WTC11 (cell line): ENCODE measurements at regions not wholly inside any gene's neighbourhood (a gene's known extent, or its start where the extent isn't known, plus 50 kb on each side); places are given as distances from the start of the nearest gene placed in this dataset.

Experiments used
- CTCF ChIP-seq: fragments of 200-600 bp; IDR thresholded peaks from 2 replicates; pipeline ENCODE4 v1.8.0; 2022; ENCODE audit warnings: antibody characterized with exemption
- FOXP1 ChIP-seq: sonication (generic); formaldehyde crosslinking; IDR thresholded peaks from 2 replicates; pipeline ENCODE4 v1.8.0; 2022; ENCODE audit warnings: missing genetic modification reagents, mild to moderate bottlenecking, moderate library complexity, borderline replicate concordance
- JUN ChIP-seq: sonication (generic); formaldehyde crosslinking; IDR thresholded peaks from 2 replicates; pipeline ENCODE4 v1.8.0; 2023; ENCODE audit warnings: mild to moderate bottlenecking, missing genetic modification reagents
- NFYB ChIP-seq: sonication (generic); formaldehyde crosslinking; conservative IDR thresholded peaks from 2 replicates; pipeline ENCODE4 v1.8.0; 2022; ENCODE audit warnings: low read depth, missing genetic modification reagents
- SP1 ChIP-seq: sonication (generic); formaldehyde crosslinking; conservative IDR thresholded peaks from 2 replicates; pipeline ENCODE4 v1.8.1; 2022; ENCODE audit warnings: missing genetic modification reagents
- TCF7 ChIP-seq: sonication (generic); formaldehyde crosslinking; IDR thresholded peaks from 2 replicates; pipeline ENCODE4 v1.8.0; 2022; ENCODE audit warnings: mild to moderate bottlenecking, low read depth, missing genetic modification reagents, moderate library complexity
- USF1 ChIP-seq: sonication (generic); formaldehyde crosslinking; IDR thresholded peaks from 2 replicates; pipeline ENCODE4 v1.8.0; 2022; ENCODE audit warnings: mild to moderate bottlenecking, missing genetic modification reagents
- TF ChIP-seq, protein P1 (sequence below): sonication (generic); formaldehyde crosslinking; IDR thresholded peaks from 2 replicates; pipeline ENCODE4 v1.8.0; 2022; ENCODE audit warnings: mild to moderate bottlenecking, missing genetic modification reagents
- TF ChIP-seq, protein P2 (sequence below): sonication (generic); formaldehyde crosslinking; conservative IDR thresholded peaks from 2 replicates; pipeline ENCODE4 v1.8.1; 2022; ENCODE audit warnings: mild to moderate bottlenecking, missing genetic modification reagents
- TF ChIP-seq, protein P3 (sequence below): sonication (generic); formaldehyde crosslinking; IDR thresholded peaks from 2 replicates; pipeline ENCODE4 v1.8.1; 2023; ENCODE audit warnings: mild to moderate bottlenecking, missing genetic modification reagents, moderate library complexity
- TF ChIP-seq, protein P4 (sequence below): sonication (generic); formaldehyde crosslinking; IDR thresholded peaks from 2 replicates; pipeline ENCODE4 v1.8.1; 2023; ENCODE audit warnings: mild to moderate bottlenecking, missing genetic modification reagents, moderate library complexity

DNA sequence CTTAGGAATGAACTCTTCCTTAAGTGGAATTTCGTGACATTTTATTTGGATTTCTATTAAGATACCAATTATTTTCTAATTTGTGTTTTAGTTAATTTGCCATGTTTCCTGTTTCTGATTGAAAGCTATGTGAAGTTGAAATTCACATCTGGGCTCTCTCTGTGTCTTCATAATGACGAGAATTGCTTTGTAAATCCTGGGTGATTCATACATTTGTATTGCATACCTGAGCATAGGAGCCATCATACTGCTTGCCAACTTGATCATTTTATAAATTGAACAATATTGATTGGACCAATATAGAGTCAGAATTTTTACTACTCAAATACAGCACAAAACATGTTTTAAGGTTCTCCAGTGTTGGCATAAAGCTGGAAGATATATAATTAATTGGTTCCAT lies 817.9 kb downstream of the BRINP3 start:
- TF ChIP-seq CTCF: no peak
- TF ChIP-seq USF1 (CRISPR knock-in tag): no peak
- TF ChIP-seq JUN (CRISPR knock-in tag): no peak
- TF ChIP-seq SP1 (CRISPR knock-in tag): no peak
- TF ChIP-seq, protein P1, sequence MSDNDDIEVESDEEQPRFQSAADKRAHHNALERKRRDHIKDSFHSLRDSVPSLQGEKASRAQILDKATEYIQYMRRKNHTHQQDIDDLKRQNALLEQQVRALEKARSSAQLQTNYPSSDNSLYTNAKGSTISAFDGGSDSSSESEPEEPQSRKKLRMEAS (CRISPR knock-in tag): no peak
- TF ChIP-seq, protein P2, sequence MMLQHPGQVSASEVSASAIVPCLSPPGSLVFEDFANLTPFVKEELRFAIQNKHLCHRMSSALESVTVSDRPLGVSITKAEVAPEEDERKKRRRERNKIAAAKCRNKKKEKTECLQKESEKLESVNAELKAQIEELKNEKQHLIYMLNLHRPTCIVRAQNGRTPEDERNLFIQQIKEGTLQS (CRISPR knock-in tag): no peak
- TF ChIP-seq TCF7 (CRISPR knock-in tag): no peak
- TF ChIP-seq, protein P3, sequence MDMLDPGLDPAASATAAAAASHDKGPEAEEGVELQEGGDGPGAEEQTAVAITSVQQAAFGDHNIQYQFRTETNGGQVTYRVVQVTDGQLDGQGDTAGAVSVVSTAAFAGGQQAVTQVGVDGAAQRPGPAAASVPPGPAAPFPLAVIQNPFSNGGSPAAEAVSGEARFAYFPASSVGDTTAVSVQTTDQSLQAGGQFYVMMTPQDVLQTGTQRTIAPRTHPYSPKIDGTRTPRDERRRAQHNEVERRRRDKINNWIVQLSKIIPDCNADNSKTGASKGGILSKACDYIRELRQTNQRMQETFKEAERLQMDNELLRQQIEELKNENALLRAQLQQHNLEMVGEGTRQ (CRISPR knock-in tag): no peak
- no peak for TF ChIP-seq NFYB (CRISPR knock-in tag)
- TF ChIP-seq, protein P4, sequence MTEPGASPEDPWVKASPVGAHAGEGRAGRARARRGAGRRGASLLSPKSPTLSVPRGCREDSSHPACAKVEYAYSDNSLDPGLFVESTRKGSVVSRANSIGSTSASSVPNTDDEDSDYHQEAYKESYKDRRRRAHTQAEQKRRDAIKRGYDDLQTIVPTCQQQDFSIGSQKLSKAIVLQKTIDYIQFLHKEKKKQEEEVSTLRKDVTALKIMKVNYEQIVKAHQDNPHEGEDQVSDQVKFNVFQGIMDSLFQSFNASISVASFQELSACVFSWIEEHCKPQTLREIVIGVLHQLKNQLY (CRISPR knock-in tag): no peak
- TF ChIP-seq FOXP1 (CRISPR knock-in tag): no peak
